CD4-positive, alpha-beta T cell treated with Interleukin-2 at 100 ng/mL for 4 hours (primary cell): ENCODE measurements at regions not wholly inside any gene's neighbourhood (a gene's known extent, or its start where the extent isn't known, plus 50 kb on each side); places are given as distances from the start of the nearest gene placed in this dataset.
"Not testable (repeated sequence)": the region's sequence is repeated elsewhere in the genome, so short reads cannot be mapped to it uniquely, and the experiment has no call there.

Source experiments
- DNase-seq: peaks from one replicate; pipeline ENCODE4 v3.0.0-alpha.2; 2020; ENCODE audit warnings: low spot score

DNA sequence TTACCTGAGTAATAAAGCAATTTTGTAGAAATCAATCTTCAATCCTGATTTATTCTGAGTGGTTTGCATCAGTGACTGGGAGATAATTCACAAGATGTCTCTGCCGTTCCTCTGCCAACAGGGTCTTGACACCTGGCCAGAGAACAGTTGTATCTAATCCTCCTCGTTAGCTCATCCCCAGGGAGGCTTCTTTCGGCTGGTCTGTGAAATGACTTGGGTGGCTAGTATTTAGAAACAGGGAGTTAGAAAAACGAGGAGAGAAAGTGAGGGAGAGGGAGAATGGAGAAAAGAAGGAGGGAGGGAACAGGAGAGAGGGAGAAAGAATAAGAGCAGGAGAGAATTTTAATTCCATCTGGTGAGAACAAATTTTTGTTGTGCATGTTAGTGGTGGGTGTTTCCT lies 600.2 kb upstream of the TLE4 start:
- DNase-seq, result no peak

DNA sequence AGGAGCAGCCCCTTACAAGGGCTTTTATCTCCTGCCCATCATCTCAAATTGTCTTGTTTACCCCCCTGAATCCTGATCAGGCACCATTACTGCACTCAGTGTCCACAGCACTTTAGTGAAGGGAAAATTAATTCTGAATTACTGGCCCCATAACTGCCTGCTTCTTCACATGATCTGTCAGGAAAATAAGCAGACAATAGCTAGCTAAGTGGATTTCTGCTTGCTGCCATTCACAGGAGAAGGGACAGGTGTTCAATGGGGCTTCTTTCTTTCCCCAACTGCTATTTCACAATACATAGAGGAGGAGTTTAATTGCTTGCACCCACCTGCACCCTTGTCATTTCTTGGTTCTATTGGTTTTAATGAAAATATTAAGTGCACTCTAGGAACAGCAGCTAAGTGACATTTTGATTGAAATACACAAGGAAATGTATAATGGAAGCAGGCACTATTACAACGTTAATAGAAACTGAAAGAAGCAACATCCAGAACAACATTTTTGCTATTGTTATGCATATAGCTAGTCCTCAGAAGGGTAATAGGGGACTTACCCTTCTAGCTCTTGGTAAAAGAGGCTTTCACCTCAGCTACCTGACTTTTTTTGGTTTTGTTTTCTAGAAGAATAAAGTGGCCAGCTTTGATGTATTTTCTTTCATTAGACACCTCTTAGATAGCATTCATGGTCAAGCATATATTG lies 599.3 kb upstream of the TLE4 start:
- no peak for DNase-seq

DNA sequence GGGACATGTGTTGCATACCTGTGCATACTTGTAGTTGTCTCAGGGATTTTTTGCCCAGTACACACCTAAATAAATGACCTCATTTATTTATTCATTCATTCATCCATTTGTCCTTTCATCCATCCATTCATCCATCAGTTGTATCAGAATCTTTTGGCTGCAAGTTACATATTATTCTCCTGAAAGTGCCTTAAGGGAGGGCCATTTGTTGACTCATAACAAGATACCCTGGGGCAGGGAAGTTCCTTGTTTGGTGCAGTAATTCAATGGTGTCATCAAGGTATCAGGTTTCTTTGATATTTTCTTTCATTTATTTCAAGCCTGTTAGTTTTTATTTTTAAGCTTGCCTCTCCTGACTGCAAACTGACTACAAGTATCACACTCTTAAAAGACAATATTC lies 597.9 kb upstream of the TLE4 start:
- DNase-seq, result no peak

DNA sequence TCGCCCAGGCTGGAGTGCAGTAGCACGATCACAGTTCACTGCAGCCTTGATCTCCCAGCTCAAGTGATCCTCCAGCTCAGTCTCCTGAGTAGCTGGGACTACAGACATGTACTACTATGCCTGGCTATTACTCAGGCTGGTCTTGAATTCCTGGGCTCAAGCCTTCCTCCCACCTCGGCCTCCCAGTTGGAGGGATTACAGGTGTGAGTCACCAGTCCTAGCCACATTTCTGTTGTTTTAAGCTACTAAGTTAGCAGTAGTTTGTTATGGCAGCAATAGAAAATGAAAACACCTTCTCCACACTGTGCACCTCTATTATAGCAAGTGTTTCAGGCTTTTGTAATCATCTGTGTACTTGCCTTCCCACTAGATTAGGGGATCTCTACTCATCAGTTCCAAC lies 588.9 kb upstream of the TLE4 start:
- no peak for DNase-seq

DNA sequence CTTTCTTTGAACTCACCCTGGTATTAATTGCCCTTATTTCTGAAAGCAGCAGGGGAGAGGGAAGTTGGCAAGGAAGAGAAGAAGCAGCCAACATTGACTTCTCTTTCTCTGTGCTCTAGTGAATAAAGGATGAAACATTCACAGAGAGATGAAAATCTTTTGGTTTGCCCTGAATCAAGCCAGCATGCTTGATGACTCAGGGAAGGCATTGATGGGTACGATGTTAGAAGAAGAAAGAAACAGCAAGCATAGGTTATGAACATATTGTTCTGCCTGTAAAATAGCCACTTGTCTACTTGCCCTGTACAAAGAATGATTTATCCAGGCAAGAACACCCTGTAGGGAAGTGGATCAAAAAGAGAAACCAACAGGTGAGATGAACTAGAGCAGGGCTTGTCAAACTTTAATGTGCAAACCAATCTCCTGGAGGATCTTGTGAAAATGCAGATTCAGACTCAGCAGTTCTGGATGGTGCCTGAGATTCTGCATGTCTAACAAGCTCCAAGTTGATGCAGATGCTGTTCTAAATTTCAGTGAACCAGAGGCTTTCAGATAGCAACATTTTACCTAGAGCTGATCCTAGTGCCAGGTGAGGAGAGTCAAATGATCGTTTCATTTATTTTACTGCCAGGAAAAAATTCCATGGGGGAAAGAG lies 586.6 kb upstream of the TLE4 start:
- DNase-seq, result no peak

DNA sequence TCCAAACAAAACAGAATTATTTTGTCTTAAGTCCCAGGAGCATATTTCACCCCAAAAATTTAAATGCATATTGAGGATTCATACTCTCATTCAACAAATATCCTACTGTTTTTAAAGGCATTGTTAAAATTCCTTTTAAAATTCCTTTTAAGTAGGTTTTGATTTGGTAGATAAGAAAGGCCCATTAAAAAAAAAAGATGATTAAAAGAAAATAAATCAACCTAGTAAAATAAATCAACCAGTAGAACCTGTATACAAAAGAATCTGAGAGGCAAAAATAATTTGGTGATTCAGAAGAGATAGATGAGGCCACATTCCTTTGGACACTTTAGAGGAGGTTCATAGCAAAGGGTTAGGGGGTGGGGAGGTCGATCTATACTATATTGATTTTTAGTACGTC lies 585.3 kb upstream of the TLE4 start:
- no peak for DNase-seq

DNA sequence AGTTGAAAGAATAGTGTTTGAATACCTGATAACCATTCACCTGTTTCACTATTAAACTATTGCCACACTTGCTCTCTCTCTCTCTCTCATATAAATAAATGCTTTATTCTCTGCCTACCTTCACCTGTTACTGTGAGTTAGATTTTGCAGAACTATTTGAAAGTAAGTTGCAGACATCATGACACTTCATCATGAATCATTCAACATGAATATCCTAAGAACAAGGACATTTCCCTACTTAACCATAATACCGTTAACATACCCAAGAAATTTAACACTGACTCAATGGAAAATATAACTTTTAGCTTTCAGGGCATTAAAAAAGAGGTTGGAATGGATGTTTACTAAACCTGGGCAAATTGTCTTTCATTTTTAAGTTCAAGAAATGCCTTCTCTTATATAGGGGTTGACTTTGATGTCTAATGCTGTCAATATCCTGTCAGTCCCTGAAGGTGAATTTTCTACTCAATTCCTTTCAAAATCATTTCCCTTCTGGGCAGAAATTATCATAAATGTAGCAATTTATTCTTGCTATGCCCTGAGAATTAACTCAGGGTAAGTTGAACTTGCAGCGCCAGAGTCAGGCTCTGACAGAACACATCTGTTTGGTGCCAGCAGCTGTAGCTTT lies 582.6 kb upstream of the TLE4 start:
- no peak for DNase-seq

DNA sequence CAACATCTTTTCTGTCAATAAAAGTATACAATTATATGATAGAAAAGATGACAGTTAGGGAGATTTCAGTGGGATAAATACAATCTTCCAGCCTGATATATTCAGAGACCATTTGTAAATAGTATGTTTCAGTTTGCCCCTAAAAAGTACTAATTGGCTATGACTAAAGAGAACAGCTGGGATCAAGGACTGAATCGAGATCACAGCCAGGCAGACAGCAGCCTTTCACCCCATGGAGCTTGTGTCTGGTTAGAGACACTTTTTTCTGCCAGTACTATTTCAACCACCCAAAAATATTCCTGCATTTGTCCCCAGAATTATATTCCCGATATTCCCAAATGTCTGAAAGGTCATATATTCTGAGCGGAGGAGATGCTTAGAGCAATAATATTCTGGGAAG lies 577.3 kb upstream of the TLE4 start:
- no peak for DNase-seq

DNA sequence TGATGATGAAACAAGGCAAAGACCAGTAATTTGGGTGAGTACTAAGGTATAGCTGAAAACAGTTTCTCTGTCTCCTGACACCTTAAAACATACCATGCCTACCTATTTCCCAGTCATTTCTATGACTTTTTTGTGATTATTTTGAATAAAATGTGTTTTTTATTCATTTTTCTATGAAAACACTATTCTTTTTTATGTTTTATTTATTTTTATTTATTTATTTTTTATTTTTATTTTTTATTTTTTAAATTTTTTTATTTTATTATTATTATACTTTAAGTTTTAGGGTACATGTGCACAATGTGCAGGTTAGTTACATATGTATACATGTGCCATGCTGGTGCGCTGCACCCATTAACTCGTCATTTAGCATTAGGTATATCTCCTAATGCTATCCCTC lies 576.8 kb upstream of the TLE4 start:
- not testable (repeated sequence) for DNase-seq

DNA sequence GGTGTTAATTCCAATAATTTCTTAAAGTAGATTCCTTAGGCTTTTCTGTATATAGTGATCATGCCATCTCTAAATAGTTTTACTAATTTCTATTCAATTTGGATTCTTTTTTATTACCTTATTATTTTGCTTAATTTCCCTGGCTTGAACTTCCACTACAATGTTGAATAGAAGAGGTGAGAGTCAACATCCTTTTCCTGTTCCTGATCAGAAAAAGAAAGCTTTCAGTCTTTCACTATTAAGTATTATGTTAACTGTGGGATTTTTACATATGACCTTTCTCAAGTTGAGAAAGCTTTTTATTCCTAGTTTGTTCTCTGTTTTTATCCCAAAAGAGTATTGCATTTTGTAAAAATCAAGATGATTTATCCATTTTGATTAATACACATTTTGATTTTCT lies 574.5 kb upstream of the TLE4 start:
- DNase-seq, result no peak

DNA sequence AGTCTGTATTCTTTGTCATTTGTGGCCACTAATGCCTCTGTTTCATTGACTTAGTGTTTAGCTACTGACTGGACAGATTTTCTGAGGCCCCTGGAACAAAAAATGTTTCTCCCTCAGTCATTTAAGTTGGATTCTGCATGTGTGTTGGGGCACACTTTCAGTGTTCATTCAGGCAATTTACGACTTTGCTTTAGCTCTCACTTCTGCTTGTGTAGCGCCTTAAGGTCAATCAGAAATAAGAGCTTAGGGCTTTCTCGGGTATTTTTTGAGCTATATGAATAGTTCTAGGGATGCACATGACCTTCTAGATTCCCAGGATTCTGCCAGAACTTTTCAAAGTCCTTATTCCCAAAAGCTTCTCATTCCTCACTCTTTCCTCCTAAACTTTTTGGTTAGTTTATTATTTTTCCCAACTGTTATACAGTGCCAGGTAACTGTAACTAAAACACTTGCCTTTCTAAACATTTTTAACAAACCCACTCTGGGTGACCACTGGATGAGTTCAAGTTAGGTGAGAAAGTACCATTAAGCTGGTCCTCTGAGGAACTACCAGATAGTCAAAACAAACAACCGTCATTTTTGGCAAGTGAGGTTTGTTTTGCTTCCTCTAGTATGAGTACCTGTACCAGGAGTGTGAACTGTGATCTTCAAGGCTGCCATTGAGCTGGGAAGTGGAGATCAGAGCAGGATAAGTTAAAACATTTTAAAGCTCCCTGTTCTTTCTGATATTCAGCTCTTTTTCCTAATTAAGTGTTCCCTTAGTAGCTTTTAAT lies 571.3 kb upstream of the TLE4 start:
- no peak for DNase-seq

DNA sequence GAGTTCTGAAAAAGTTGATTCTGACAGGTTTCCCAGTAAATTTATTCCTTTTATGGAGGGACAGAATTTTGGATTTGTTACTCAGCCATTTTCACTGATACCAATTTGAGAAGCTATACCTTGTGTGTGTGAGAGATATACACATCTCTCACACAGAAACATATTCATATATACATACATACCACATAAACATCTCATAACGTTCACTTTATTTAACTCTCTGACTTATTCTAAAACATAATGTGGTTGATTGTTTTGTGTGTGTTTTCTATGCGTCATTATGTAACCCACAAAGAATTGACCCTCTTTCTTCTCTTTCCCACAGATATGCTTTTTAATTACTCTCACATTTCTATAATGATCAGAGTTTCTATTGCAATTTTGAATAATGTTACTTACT lies 570.8 kb upstream of the TLE4 start:
- no peak for DNase-seq

DNA sequence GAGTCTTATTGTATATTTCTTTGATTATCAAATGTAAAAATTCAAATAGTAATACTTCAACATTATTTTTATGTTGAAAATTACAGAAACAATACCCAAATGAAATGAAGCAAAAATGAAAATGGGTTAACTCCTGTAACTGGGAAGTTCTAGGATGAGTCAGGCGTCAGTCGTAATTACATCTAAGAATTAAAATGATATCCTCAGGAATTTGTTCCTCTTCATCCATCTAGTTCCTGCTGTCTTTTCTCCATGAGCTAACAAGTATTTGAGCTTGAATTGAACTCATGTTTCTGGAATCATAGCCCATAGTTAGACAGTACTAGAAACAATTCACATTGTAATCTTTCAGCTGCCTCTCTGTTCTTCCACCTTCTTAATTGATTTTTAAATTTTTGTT lies 568.3 kb upstream of the TLE4 start:
- no peak for DNase-seq

DNA sequence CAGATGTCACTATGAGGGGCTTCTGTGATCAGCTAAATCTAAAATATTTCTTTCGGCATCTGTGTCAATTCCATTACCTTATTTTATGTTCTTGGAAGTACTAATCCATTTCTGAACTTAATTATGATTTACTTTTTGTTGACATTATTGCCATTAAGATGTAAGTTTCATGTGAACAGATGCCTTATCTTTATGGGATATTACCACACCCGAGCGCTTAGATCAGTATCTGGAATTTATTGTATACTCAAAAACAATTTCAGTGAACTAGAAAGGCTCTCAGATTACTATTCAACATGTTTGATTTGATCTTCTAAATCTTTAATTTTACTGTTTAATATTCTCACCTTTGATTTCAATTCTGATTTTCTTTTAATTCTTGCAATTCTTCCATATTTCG lies 567.7 kb upstream of the TLE4 start:
- DNase-seq, result no peak

DNA sequence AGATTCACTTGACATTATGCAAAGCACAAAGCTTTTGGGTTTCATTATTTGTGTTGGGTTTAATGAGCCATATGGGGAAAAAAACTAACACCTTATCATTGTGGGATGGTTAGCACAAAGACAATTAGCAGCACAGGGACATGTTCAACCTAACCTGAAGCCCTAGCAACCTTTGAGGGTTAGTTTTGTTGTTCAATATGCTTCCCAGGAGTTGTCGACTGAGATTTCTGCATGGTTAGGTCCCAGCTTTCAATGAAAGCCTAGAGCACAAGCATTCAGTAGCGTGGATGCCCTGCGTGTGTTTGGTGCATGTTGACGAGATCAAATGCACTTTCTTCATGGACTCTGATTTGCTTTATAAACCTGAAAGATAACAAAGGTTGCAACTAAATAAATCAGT lies 565.2 kb upstream of the TLE4 start:
- no peak for DNase-seq

DNA sequence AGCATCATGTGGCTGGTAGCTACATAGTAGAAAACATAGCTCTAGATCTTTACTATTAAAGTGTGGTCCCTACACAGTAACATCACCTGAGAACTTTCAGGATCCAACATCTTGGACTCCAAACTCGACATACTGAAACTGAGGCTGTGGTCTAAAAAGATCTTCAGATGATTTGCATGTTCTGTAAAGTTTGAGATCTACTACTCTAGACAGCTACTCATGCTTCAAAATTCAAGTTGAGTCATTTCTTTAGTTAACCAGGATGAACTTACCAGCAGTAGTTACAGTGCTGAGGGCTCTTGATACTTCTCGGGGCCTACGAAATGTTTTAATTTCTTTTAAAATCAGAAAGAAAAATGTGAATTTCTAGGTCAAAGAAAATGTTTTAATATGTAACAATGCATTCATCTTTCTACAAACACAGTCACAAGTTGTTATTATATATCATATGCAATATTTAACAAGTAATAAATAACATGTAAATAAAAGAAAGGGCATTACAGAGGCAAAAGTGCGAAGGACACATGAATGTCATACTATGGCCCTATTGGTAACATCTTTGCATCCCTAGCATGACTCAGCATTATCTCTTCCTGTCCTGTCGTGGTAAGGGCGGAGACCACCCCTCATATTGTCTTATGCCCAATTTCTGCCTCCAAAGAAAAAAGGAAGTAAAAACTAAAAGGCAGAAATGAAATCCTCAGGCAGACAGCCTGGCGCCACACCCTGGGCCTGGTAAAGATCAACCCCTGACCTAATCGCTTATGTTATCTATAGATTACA lies 563.9 kb upstream of the TLE4 start:
- DNase-seq, result no peak

DNA sequence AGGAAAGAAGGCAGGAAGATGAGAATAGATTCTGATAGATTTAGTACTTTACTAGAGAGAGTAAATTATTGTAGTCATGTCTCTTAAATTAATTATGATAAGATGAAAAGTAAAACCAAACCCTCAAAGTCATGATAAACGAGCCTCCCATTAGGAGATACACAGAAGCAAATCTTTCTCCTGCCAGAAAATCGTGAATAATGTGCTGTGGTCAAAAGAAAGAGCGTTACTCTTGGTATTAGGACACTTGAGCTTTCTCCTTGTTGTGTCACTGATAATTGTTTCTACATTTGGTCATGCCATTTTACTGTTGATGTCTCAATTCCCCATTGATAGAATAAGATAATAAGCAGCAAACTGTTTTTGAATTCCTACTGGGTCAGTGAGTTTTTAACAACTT lies 562.8 kb upstream of the TLE4 start:
- DNase-seq, result no peak

DNA sequence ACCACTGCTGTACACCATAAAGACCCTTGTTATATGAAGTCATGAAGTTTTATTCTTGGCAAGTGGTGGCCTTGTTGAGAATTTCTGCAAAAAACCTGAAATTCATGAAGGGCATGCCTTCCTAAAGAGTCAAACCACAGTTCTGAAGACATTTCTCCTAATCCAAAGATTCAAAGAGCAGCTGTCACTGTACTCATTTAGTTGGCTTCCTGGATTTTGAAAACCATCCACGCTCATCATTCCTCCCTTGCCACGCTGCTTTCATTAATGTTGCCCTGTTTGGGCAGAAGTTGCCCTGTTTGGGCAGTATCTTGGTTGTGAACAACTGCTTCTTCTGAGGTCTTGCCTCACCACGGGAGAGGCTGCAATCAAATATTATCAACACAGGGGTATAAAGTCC lies 560.3 kb upstream of the TLE4 start:
- no peak for DNase-seq

DNA sequence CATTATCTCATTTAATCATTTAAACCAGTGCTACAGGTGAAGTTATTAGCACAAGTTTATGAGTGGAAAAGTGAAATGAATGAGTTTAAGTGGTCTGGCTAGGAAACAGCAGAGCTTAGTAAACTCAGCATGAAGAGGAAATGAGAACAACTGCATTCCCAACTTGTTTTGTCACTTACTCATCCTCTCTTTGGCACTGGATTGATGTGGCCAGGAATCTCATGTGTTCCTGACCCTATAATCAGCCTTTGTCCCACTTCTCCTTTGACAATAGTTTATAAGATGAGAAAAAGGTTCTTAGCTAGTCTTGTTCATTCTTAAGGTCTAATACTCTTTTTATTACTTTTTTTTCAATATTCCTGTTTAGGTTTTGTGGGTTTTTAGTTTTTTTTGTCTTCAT lies 559.2 kb upstream of the TLE4 start:
- no peak for DNase-seq

DNA sequence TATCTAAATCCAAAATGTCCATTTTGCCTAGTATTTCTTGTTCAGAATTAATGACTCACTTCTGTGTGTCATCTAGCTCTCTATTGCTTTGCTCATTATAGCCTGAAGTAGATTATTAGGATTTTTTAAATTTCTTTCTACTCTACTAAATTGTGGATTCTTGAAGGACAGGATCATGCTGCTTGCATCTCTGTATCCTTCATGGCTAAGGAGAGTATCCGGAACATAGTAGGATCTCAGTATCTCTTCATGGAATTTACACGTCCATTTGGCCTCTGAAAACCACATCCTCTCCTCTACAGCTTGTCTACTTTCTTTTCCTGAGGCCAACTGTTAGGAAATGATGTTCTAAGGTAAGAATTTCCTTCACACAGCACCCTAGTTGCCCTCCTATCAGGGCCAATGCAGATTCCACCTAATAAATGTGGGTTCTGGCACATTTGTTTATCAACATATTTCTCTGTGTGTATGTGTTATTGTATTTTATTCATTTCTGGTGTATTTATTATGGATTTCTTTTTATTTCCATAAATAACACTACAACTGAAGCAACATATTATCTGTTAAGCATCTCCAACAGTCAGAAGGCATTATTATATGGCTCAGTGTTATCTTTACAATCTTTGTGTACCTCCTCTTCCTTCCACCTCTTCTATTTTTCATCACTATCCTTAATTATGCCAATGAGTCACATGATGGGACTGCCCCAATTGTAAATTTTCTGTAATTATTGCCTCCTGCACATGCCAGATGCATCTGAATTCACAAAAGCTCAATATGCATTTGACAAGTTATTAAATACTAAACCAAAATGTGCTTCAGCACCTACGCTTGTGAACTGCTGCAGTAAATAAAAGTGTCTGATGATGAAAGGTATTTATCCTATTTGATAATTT lies 557.8 kb upstream of the TLE4 start:
- DNase-seq, result no peak
